Right lobe of liver (tissue), 6 donors: ENCODE measurements at regions not wholly inside any gene's neighbourhood (a gene's known extent, or its start where the extent isn't known, plus 50 kb on each side); places are given as distances from the start of the nearest gene placed in this dataset.

Source experiments
- ATAC-seq, 4 donors: fragments of 200-7000 bp; cut with Tn5 transposase; one replicate each; pipeline ENCODE4 v1.9.1; 2020; ENCODE audit warnings: mild to moderate bottlenecking in 4 of 4, moderate library complexity in 4 of 4
- DNase-seq, 3 donors: peaks; one replicate each; pipeline ENCODE4 v3.0.0-alpha.2; 2020
- H3K27ac ChIP-seq, 3 donors: fragments of 200-600 bp; one replicate each; pipeline ENCODE4 v1.8.0; 2022
- H3K27me3 ChIP-seq, 2 donors: fragments of 200-600 bp; one replicate each; pipeline ENCODE4 v1.8.0; 2022
- H3K36me3 ChIP-seq, 4 donors: fragments of 200-600 bp; sonication (generic) in 1 of 4; one replicate each; pipeline versions ENCODE4 v1.5.1 to v1.8.0; 2017 to 2022; ENCODE audit warnings: control low read depth in 1 of 4
- H3K4me1 ChIP-seq, 4 donors: fragments of 200-600 bp; sonication (generic) in 1 of 4; one replicate each; pipeline versions ENCODE4 v1.5.1 to v1.8.0; 2017 to 2022; ENCODE audit warnings: control low read depth in 1 of 4
- H3K4me3 ChIP-seq, 3 donors: fragments of 200-600 bp; one replicate each; pipeline ENCODE4 v1.8.0; 2022
- H3K9me3 ChIP-seq, 4 donors: fragments of 200-600 bp; sonication (generic) in 1 of 4; one replicate each; pipeline versions ENCODE4 v1.5.1 to v1.8.0; 2017 to 2022; ENCODE audit warnings: control low read depth in 1 of 4
- CTCF ChIP-seq, 4 donors: fragments of 200-600 bp in 3 of 4; fragments of 450-650 bp in 1 of 4; IDR thresholded peaks; one replicate each; pipeline versions ENCODE4 v1.5.1 to v1.8.0; 2016 to 2022; ENCODE audit warnings: antibody characterized with exemption in 4 of 4, mild to moderate bottlenecking in 2 of 4
- POLR2A ChIP-seq: fragments of 450-650 bp; IDR thresholded peaks from one replicate; pipeline ENCODE4 v1.6.1; 2017; ENCODE audit warnings: antibody characterized with exemption, mild to moderate bottlenecking
- WGBS: methylation state at CpG from one replicate; pipeline ENCODE4 v1.1.6; 2018; ENCODE audit warnings: low coverage, low lambda C conversion rate; ENCODE audit not compliant: insufficient coverage; ENCODE audit errors: missing lambda C conversion rate; 5-methylcytosine and 5-hydroxymethylcytosine counted together
- intact Hi-C, 2 donors: fragments of 100-400 bp; cut with DNase I; formaldehyde crosslinking; loops; one replicate each; pipeline versions ENCODE4 v1.11.2 to v1.14.1; 2022
- donor health status: DM: no; HTN: yes; CAD: no.
- donor health status: DM: no; HTN: no; CAD: no.
- donor health status: DM: no; HTN: no; CAD: no.
- donor health status: DM: no; HTN: yes; CAD: no.
- donor health status: DM: no; HTN: yes; CAD: no.

- no peak for TF ChIP-seq POLR2A
- TF ChIP-seq CTCF (IDR thresholded peaks at IDR 0.05): no peak
- WGBS: 73% methylated on average over 3 of the region's 14 CpGs
- Histone ChIP-seq H3K4me3 (no peak overlapping the region), H3K9me3 (no peaks in the 10 kb centered on the region), H3K4me1 (no peaks in the 10 kb centered on the region), H3K27ac (no peak overlapping the region), H3K27me3 (no peaks in the 10 kb centered on the region), H3K36me3 (no peaks in the 10 kb centered on the region)
- DNase-seq: peak in 1 of 3 donors; percentile 37
- ATAC-seq: no peak
- intact Hi-C loops: no loop called here
Measured at GRCh38 chr22:48892578-48893287, 934.9 kb downstream of the BRD1 start.

GRCh38 chr22:48891688-48892577 is 935.7 kb downstream of the BRD1 start:
- intact Hi-C loops: no loop called here
- Histone ChIP-seq H3K4me1 (no peaks in the 10 kb centered on the region), H3K4me3 (no peak overlapping the region), H3K36me3 (no peaks in the 10 kb centered on the region), H3K27ac (no peak overlapping the region), H3K9me3 (no peaks in the 10 kb centered on the region), H3K27me3 (no peaks in the 10 kb centered on the region)
- no peak for TF ChIP-seq CTCF (IDR thresholded peaks at IDR 0.05)
- TF ChIP-seq POLR2A: no peak
- DNase-seq (no peak), ATAC-seq (no peak)
- 25% methylated on average over 4 of the region's 9 CpGs for WGBS

GRCh38 chr22:48890693-48891554 is 936.7 kb downstream of the BRD1 start:
- intact Hi-C loops: no loop called here
- WGBS: 66% methylated on average over 10 of the region's 14 CpGs
- H3K36me3 ChIP-seq: no peaks in the 10 kb centered on the region
- H3K4me3 ChIP-seq: no peak overlapping the region
- no peak for TF ChIP-seq POLR2A
- no peak for TF ChIP-seq CTCF (IDR thresholded peaks at IDR 0.05)
- no peaks in the 10 kb centered on the region for H3K27me3 ChIP-seq
- no peaks in the 10 kb centered on the region for H3K4me1 ChIP-seq
- no peaks in the 10 kb centered on the region for H3K9me3 ChIP-seq
- DNase-seq (no peak), ATAC-seq (no peak)
- H3K27ac ChIP-seq: no peak overlapping the region

- Histone ChIP-seq H3K36me3 (no peaks in the 10 kb centered on the region), H3K27ac (no peak overlapping the region), H3K27me3 (no peaks in the 10 kb centered on the region), H3K4me1 (no peaks in the 10 kb centered on the region), H3K4me3 (no peak overlapping the region), H3K9me3 (no peaks in the 10 kb centered on the region)
- TF ChIP-seq CTCF (IDR thresholded peaks at IDR 0.05) (no peak), POLR2A (no peak)
- intact Hi-C loops: loop anchor here in 1 of 2 donors (10.0 kb wide), 1 partner anchor 1265 kb away; no protein-coding TSS in a partner anchor
- DNase-seq (peak in 2 of 3 donors; percentile 30 to 38), ATAC-seq (no peak)
- WGBS: 50% methylated on average over 13 of the region's 22 CpGs
Measured at GRCh38 chr22:48889887-48890692, 937.6 kb downstream of the BRD1 start.
